ENCODE measurements at regions not wholly inside any gene's neighbourhood (a gene's known extent, or its start where the extent isn't known, plus 50 kb on each side); places are given as distances from the start of the nearest gene placed in this dataset.

DNA sequence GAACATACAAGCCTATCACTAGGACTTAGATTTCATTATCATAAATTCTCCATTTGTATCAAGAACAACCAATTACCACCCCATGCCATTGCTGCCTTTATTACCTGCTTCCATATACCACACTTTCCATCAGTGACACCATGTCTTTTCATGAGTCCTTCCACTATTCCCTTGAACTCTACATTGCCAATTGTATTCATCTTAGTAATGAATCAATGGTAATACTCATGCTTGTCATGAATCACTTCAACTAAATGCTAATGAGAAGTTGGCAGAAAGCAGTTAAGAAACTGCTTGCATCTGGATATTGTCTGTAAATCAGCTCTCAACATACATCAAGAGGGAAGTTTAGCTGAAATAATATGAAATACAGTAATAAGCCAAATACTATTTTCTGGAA lies 61.2 kb upstream of the RNF217 start:
- Histone ChIP-seq H3K36me3 (no peaks in the 10 kb centered on the region), H3K4me3 (no peak overlapping the region), H3K4me1 (no peaks in the 10 kb centered on the region), H3K27ac (no peak overlapping the region), H3K27me3 (no peaks in the 10 kb centered on the region), H3K9me3 (no peaks in the 10 kb centered on the region)
- intact Hi-C loops (cut with DNase I; ENCODE audit: low total_unique reads), result no loop called here
- no peak for TF ChIP-seq POLR2AphosphoS5 (IDR thresholded peaks at IDR 0.05)
- DNase-seq, result no peak

DNA sequence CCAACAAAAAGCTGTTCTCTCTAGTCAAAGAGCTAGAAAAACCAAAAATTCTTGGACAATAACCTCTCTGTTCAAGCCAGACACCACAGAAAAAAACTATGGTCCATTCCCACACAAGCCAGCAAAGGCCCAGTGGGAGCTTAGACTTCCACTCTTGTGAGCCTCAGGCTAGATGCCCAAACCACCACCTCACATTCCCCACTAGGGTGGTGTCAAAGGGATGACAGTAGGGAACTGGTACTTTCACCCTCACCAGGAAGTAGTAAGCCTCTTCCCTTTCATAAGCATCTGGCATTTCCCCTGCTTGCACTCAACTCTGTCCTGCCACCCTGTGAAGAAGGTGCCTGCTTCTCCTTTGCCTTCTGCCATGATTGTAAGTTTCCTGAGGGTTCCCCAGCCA lies 58.4 kb upstream of the RNF217 start:
- DNase-seq, result no peak
- H3K27ac ChIP-seq, result no peak overlapping the region
- H3K4me1 ChIP-seq, result no peaks in the 10 kb centered on the region
- no peaks in the 10 kb centered on the region for H3K27me3 ChIP-seq
- TF ChIP-seq POLR2AphosphoS5 (IDR thresholded peaks at IDR 0.05) (no peak), EP300 (IDR thresholded peaks at IDR 0.05) (no peak), POLR2A (IDR thresholded peaks at IDR 0.05) (no peak)
- TF ChIP-seq, protein P1, sequence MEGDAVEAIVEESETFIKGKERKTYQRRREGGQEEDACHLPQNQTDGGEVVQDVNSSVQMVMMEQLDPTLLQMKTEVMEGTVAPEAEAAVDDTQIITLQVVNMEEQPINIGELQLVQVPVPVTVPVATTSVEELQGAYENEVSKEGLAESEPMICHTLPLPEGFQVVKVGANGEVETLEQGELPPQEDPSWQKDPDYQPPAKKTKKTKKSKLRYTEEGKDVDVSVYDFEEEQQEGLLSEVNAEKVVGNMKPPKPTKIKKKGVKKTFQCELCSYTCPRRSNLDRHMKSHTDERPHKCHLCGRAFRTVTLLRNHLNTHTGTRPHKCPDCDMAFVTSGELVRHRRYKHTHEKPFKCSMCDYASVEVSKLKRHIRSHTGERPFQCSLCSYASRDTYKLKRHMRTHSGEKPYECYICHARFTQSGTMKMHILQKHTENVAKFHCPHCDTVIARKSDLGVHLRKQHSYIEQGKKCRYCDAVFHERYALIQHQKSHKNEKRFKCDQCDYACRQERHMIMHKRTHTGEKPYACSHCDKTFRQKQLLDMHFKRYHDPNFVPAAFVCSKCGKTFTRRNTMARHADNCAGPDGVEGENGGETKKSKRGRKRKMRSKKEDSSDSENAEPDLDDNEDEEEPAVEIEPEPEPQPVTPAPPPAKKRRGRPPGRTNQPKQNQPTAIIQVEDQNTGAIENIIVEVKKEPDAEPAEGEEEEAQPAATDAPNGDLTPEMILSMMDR (IDR thresholded peaks at IDR 0.05), result no peak
- no peaks in the 10 kb centered on the region for H3K9me3 ChIP-seq
- H3K36me3 ChIP-seq, result no peaks in the 10 kb centered on the region
- no peak overlapping the region for H3K4me3 ChIP-seq
- intact Hi-C loops (cut with DNase I; ENCODE audit: low total_unique reads), result no loop called here

DNA sequence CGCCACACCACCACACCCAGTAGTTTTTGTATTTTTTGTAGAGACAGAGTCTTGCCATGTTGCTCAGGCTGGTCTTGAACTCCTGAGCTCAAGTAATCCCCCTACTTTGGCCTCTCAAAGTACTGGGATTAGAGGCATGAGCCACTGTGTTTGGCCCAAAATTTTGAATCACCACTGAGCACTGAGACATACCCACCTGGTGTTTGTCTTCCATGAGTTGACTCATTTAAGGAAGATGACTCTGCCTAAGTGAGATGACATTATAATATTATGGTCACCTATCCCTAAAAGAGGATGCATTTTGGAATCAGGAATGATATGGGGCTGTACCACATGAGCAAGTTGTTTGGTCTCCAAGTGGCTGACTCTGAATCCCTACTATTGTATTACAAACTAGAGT lies 54.6 kb upstream of the RNF217 start:
- H3K36me3 ChIP-seq, result no peaks in the 10 kb centered on the region
- TF ChIP-seq EP300 (IDR thresholded peaks at IDR 0.05) (no peak), POLR2A (IDR thresholded peaks at IDR 0.05) (no peak), POLR2AphosphoS5 (IDR thresholded peaks at IDR 0.05) (no peak)
- TF ChIP-seq, protein P1 (IDR thresholded peaks at IDR 0.05), result no peak
- H3K27ac ChIP-seq, result no peak overlapping the region
- H3K9me3 ChIP-seq, result no peaks in the 10 kb centered on the region
- DNase-seq, result no peak
- no peak overlapping the region for H3K4me3 ChIP-seq
- H3K27me3 ChIP-seq, result no peaks in the 10 kb centered on the region
- no peaks in the 10 kb centered on the region for H3K4me1 ChIP-seq
- 88 to 100% (median 93%) methylated on average over 1 of the region's 1 CpG for WGBS, 5 donors
- intact Hi-C loops (cut with DNase I; ENCODE audit: low total_unique reads), result no loop called here
